GM19455 (cell line): ENCODE measurements at regions not wholly inside any gene's neighbourhood (a gene's known extent, or its start where the extent isn't known, plus 50 kb on each side); places are given as distances from the start of the nearest gene placed in this dataset.

Experiments used
- ATAC-seq: cut with Tn5 transposase; IDR thresholded peaks from one replicate; pipeline ENCODE4 v1.9.1; 2021; ENCODE audit not compliant: unreplicated experiment

- ATAC-seq: no peak
These were observed 299.9 kb downstream of the AHR start for GRCh38 chr7:17598305-17598704.

DNA sequence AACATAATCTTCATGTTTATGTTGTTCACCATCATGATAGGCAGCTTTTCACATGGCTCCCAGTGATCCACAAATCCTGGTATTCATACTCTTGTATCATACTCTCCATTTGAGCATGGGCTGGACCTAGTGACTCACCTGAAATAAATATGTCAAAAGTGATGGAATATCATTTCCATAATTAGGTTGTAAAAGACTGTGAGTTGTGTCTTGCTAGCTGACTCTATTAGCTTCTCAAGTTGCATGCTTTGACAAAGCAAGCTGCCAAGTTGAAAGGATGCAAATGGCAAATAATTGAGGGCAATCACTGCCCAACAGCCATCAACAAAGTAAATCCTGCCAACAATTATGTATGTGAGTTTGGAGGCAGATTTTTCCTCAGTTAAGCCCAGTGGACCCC lies 300.4 kb downstream of the AHR start:
- no peak for ATAC-seq

DNA sequence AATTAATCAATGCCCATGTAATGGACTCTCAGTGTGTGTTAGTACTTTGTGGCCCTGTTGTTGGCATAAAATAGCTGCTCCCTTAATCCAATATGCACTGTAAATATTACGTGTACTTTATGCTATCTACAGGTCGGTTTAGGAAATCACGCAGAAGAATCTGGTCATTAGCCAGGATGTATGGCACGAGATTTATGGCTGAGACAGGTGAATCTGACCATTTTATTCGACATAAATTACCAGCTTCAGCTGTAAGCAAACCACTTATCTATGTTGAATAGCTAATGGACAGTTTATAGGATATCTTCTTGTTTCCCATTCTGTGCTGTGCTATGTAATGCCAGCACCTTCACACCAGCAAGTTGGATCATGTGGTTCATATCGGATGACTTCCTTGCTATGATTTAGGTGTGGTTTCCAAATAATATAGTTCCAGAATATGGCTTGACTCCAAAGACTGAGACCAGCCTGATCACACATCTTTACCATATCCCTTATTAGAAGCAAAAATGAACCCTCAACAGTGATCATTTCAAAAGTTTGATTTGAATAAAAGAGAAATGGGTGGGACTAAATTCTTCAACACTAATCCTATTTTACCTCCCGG lies 301.4 kb downstream of the AHR start:
- ATAC-seq: no peak

GRCh38 chr7:17600340-17600752 lies 301.9 kb downstream of the AHR start:
- ATAC-seq: no peak

GRCh38 chr7:17601921-17602320 lies 303.5 kb downstream of the AHR start:
- ATAC-seq: no peak

GRCh38 chr7:17608114-17608833 lies 309.8 kb downstream of the AHR start:
- ATAC-seq: no peak

GRCh38 chr7:17611611-17612010 lies 313.2 kb downstream of the AHR start:
- no peak for ATAC-seq

GRCh38 chr7:17613338-17614041 lies 315.0 kb downstream of the AHR start:
- no peak for ATAC-seq

DNA sequence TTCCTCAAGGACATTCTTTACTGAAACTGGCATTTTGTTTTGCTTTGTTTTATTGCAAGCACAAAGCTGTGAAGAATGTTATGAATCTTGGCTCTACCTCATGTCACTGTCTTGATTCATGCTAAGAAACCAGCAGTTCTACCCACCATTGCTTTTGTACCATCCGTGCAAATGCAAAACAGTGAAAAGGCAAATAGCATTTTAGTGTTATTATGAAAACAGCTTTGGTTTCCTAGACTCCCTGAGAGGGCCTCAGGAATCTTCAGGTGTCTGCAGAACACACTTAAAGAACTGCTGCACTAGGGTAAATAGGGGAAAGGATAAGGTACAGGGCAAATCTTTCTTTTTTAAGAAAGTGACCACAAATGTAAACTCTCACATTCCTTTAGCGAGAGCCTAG lies 318.9 kb downstream of the AHR start:
- ATAC-seq: no peak

DNA sequence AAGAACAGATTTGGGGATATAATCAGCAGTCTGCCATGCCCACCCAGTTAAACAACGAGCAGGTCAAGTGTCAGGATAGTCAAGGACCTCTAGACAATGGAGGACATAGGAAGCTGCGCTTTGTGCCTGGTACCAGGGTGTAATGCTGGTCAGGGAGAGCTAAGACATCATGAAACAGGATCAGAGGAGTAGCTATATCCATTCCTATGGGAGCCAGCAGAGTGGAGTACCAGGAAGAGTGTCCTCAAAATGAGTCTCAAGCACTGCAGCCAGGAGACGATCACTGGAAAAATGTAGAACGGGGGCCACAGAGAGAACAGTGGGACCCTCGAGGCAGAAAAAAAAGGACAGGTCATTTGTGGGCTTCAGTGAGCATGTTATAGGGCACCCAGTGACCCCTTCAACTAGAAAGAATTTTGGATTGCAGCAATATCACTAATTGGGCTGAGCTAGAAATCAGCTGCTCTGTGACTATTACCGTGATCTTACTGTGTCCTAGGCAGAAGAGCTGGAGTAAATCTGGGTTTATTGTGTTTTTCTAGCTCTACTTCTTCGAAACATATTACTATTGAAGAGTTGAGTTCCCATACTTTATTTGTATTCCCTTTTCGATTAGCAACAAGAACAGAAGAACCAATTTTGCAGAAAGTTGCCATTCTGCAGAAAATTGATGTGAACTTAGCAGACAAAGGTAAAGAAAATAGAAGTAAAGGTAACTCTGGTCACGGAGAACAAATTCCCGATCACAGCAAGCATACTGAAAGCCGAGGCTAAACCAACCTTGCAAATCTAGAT lies 319.6 kb downstream of the AHR start:
- ATAC-seq: no peak

GRCh38 chr7:17618652-17618974 lies 320.2 kb downstream of the AHR start:
- ATAC-seq: no peak

DNA sequence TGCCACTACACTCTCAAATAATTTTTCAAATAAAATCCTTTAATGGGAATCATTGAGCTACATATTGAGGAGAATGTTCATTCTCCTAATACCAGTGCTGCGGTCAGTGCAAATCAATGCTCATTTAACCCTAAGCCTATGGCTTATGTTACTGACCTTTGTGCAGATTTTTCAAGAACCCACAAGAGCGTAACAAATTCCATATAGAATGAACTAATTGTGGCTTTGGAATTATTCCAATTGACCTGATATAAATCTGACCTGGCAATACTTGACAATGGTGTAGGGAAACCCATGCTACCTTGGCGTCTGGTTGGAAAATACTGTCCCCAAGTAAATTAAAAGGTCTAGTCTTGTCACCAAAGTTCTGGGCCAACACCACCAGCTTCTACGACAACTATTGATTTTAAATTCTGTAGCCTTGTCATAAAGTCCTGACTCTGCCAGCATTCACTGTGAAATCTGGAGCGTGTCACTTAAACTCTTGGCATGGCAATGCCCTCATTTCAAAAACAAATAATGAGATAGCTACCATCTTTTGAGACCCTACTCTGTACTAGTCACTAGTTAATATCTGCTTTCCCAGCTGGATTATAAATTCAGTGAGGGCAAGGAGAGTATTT lies 320.9 kb downstream of the AHR start:
- no peak for ATAC-seq

DNA sequence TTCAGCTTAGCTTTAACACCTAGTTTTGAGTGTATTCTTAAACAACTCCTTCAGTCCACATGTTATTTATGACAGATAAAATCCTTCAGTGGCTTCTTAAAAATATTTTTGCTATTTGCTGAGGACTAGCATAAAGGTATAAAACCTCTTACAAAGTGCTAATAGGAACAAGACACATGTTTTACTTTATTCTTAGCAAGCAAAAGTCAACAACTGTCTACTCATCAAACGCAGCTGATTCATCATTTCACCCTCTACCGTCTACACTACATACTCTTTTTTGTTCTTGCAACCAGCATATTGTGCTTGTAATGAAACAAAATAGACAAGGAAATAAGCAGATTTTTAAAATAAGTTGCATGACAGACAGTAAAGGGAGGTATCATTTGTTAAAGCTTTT lies 319.7 kb downstream of the SNX13 start:
- no peak for ATAC-seq

DNA sequence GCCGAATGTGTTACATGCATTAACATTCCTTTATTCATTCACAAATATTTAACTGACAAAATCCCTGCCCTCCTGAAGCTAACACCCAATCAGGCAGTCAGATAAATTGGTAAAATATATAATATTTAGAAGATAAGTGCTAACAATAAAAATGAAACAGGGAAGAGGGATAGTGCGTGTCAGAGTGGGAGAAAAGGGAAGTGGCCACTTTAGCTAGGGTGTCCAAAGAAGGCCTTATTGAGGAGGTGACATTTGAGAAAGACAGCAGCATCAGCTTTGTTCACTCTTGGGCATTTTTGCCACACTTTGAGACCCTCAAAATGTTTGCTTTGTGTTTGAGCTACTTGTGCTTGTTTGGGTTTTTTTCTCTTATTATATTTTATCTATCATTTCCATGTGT lies 317.8 kb downstream of the SNX13 start:
- ATAC-seq: no peak

DNA sequence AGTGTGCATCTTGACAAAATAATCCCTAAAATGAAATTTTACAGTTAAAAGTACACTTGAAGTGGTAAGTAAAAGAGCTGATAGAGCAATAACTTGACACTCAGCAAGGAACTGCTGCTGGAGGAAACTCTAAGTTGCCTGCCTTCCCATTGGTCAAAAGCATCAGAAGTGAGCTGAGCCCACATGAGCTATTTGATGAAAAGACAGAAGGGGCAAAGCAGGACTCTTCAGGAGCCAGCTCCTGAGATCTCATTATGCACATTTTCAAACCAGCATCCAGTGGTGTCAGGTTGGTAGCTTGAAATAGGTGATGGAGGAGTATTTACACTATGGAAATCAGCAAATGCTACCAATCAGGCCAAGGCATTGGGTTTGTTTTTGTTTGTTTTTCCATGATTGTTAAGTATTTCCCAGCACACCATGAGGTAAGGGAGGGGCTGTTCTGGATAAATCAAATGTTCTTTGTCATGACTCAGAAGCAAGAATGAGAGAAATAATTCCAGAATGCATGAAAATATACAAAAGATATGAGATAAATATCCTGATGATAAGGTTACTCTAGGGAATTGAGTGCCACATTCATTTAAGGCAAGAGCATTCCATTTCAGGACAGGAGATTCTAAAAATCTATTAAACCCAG lies 316.6 kb downstream of the SNX13 start:
- ATAC-seq: no peak

DNA sequence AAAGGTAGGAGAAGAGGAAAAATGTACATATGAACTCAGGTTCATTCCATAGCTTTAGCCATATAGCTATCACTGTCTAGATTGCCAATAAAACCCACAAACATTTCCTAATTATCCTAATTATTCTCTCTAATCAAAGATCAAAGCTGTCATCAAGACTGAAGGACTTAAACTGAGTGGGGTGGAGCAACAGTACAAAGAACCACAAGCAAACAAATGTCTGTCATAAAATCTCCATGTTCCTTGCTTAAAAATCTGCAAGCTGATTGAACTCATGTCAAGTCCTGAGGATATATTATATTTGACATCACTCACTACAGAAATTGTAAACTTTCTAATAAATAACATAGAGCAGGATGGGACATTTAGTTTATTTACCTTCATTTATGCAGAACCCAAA lies 315.9 kb downstream of the SNX13 start:
- ATAC-seq: no peak

DNA sequence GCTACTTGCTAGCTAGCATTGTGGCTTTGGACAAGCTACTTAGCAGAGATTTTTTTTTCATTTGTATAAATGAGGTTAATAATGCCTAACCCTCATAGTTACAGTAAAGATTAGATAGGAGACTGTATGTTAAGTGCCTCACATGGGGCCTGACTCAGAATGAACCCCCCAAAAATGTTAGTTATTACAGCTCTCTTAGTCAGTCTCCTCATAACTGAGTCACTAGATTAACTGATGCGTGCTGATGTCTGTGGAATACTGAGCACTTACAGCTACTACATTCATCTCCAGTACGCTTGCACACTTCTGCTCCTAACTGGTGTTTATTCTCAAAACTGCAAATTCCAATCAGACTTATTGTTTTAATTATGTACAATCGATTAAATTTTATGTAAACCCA lies 315.3 kb downstream of the SNX13 start:
- ATAC-seq: no peak

DNA sequence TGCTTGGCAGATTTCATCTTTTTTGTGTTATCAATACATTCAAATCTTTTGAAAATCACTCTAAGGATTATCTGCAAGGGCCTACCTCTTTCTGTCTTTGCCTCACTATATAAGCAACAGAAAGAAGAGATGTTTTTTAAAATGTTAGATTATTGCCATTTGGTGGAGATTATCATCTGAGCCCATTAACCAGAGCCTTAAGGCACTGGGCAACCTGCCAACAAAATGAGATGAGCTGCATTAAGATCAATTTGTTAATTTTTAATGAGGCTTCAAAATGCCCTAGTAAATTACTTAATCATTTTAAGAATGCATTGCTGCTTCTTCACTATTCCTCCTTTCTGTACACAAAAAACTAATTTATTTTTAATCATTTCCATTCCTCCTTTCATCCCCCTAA lies 314.1 kb downstream of the SNX13 start:
- no peak for ATAC-seq

DNA sequence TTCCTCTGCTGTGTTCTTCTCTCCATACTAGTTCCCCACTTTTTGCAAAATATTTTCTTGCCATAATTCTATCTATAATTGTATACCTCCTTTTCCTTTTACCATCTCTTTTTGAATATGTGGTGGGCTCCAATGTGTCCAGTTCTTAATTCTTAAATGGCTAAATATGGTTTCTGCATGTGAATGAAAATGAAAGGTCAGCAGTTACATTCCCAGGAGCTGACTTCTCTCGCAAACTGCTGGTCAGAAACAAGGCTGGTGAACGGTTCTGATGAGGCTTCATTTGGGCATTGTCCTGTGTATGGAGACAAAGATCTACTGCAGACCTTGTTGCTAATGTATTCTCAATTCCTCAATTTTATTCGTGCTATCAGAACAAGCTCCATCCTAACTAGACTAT lies 309.2 kb downstream of the SNX13 start:
- ATAC-seq: no peak

- ATAC-seq: no peak
These were observed 307.9 kb downstream of the SNX13 start for GRCh38 chr7:17632384-17632783.

DNA sequence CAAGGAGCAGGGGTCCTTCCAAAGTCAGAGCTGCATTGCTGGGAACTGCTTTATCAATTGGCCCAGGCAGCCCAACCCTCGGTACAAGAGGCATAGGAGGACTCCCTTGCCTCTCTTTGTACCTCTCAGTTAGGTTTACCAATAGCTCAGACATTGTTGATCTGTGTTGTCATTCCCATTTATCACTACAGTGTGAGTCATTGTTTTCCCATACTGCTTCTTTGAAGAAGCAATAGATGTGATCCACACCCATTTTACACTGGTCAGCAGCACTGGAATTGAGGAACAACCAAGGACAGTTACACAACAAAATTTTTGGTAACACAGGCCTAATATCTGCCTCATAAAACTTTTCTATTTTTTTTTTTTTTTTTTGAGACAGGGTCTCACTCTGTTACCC lies 307.2 kb downstream of the SNX13 start:
- ATAC-seq: no peak
